Lower leg skin (tissue), 3 donors: ENCODE measurements at regions not wholly inside any gene's neighbourhood (a gene's known extent, or its start where the extent isn't known, plus 50 kb on each side); places are given as distances from the start of the nearest gene placed in this dataset.

Experiments
- CTCF ChIP-seq, 3 donors: fragments of 450-650 bp; IDR thresholded peaks; one replicate each; pipeline ENCODE4 v1.5.1; 2016; ENCODE audit warnings: antibody characterized with exemption in 3 of 3, mild to moderate bottlenecking in 3 of 3, moderate library complexity in 2 of 3
- POLR2A ChIP-seq, 2 donors: fragments of 450-650 bp; IDR thresholded peaks; one replicate each; pipeline ENCODE4 v1.6.1; 2016 to 2017; ENCODE audit warnings: antibody characterized with exemption in 2 of 2, mild to moderate bottlenecking in 1 of 2, moderate library complexity in 1 of 2

- TF ChIP-seq POLR2A (IDR thresholded peaks at IDR 0.05) (no peak), CTCF (IDR thresholded peaks at IDR 0.05) (no peak)
These were observed 244.6 kb downstream of the LACC1 start for GRCh38 chr13:44124352-44124751.
